ENCODE measurements at regions not wholly inside any gene's neighbourhood (a gene's known extent, or its start where the extent isn't known, plus 50 kb on each side); places are given as distances from the start of the nearest gene placed in this dataset.

DNA sequence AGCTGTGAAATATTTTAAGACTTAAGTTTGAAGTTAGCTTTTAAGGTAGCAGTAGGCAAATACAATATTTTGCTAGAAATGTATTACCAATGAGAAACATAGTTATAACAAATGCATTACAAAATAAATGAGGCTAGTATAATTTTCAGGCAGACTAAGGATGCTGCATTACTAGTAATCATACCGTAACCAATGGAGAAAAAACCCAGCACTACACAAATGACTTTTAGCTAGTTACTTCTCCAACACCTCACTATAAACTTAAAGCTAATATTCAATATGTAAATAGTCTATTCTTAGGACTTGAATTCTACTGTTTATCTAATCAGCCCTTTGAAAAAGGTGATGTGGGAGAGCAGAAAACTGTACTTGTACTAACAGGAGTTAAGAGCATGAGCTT lies 285.3 kb upstream of the KLF14 start:
- H3K9me3 Mint-ChIP-seq: peaks cover 9% of the 10 kb centered on the region
- peaks cover 28% of the 10 kb centered on the region for H3K36me3 Mint-ChIP-seq (ENCODE audit: low read depth)
- no peak for ATAC-seq
- DNase-seq: no peak
- H3K27ac Mint-ChIP-seq: peak overlapping the region; percentile 66
- H3K27me3 Mint-ChIP-seq: no peaks in the 10 kb centered on the region
- H3K4me1 Mint-ChIP-seq: peaks cover 84% of the 10 kb centered on the region
- H3K4me3 Mint-ChIP-seq: no peak overlapping the region

DNA sequence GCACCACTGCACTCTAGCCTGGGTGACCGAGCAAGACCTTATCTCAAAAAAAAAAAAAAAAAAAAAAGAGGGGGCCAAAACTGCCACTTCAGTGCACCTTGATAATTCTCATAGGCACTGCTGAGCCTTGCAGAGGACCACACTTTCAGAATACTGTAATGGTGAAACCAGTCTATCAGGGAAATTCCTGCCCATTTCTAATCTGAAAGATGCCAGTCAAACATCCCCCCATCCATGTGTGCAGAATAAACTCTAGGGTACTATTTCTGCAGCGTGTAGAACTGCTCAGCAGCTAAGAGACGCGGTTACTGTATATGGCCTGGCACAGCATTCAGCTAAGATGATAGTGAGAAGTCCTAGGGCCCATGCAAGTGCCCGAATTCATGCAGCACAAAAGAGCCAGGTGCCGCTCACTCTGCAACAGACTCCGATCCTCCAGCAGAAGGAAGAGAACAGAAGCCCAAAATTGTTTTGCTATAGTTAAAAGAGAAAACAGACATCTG lies 286.8 kb upstream of the KLF14 start:
- Mint-ChIP-seq H3K27ac (peak overlapping the region; percentile 80), H3K4me1 (peaks cover 83% of the 10 kb centered on the region)

GRCh38 chr7:131021460-131021859 lies 287.5 kb upstream of the KLF14 start:
- H3K27ac Mint-ChIP-seq: peak overlapping the region; percentile 80
- peak; percentile 51 for ATAC-seq
- DNase-seq: no peak
- no peaks in the 10 kb centered on the region for H3K27me3 Mint-ChIP-seq
- H3K4me1 Mint-ChIP-seq: peaks cover 83% of the 10 kb centered on the region
- peaks cover 9% of the 10 kb centered on the region for H3K9me3 Mint-ChIP-seq
- H3K36me3 Mint-ChIP-seq (ENCODE audit: low read depth): peaks cover 32% of the 10 kb centered on the region
- peak overlapping the region; percentile 55 for H3K4me3 Mint-ChIP-seq

More for the DNA sequence above, 286.8 kb upstream of the KLF14 start:
- no peaks in the 10 kb centered on the region for H3K27me3 Mint-ChIP-seq
- H3K4me3 Mint-ChIP-seq: peak overlapping the region; percentile 55
- peaks cover 30% of the 10 kb centered on the region for H3K36me3 Mint-ChIP-seq (ENCODE audit: low read depth)
- DNase-seq (no peak), ATAC-seq (peak; percentile 47)
- H3K9me3 Mint-ChIP-seq: peaks cover 9% of the 10 kb centered on the region

- peaks cover 84% of the 10 kb centered on the region for H3K4me1 Mint-ChIP-seq
- ATAC-seq (peak; percentile 35), DNase-seq (no peak)
- peaks cover 32% of the 10 kb centered on the region for H3K36me3 Mint-ChIP-seq (ENCODE audit: low read depth)
- no peaks in the 10 kb centered on the region for H3K27me3 Mint-ChIP-seq
- H3K27ac Mint-ChIP-seq: peak overlapping the region; percentile 80
- H3K9me3 Mint-ChIP-seq: peaks cover 9% of the 10 kb centered on the region
- H3K4me3 Mint-ChIP-seq: peak overlapping the region; percentile 55
Measured at GRCh38 chr7:131021902-131022301, 287.9 kb upstream of the KLF14 start.

GRCh38 chr7:131026297-131027000 lies 292.4 kb upstream of the KLF14 start:
- H3K27me3 Mint-ChIP-seq: no peaks in the 10 kb centered on the region
- peaks cover 89% of the 10 kb centered on the region for H3K4me1 Mint-ChIP-seq
- peak overlapping the region; percentile 35 for H3K4me3 Mint-ChIP-seq
- H3K27ac Mint-ChIP-seq: peak overlapping the region; percentile 99
- DNase-seq (no peak), ATAC-seq (peak; percentile 38)
- H3K36me3 Mint-ChIP-seq (ENCODE audit: low read depth): peaks cover 44% of the 10 kb centered on the region
- peaks cover 16% of the 10 kb centered on the region for H3K9me3 Mint-ChIP-seq

GRCh38 chr7:131027287-131027773 lies 293.3 kb upstream of the KLF14 start:
- ATAC-seq (no peak), DNase-seq (peak; percentile 56)
- peak overlapping the region; percentile 99 for H3K27ac Mint-ChIP-seq
- peaks cover 91% of the 10 kb centered on the region for H3K4me1 Mint-ChIP-seq
- H3K36me3 Mint-ChIP-seq (ENCODE audit: low read depth): peaks cover 43% of the 10 kb centered on the region
- H3K4me3 Mint-ChIP-seq: peak overlapping the region; percentile 46
- H3K9me3 Mint-ChIP-seq: peaks cover 16% of the 10 kb centered on the region
- H3K27me3 Mint-ChIP-seq: no peaks in the 10 kb centered on the region

DNA sequence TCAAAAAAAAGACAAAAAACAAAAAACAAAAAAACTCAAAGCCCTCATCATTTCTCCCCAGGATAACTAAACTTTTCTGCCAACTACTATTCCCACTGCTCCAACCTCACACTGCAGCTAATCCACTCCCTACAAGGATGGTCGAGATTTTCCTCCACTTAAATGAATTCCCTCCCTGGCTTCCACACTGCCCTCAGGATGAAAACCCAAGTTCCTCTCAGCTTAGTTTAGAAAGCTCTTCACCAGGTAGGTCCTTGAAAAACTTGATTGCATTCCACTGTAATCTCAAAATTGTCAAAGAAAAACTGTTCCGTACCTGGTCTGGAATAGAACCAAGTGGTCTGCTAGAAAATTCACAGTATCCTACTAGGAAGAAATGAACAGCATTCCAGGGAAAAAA lies 294.3 kb upstream of the KLF14 start:
- H3K9me3 Mint-ChIP-seq: peaks cover 15% of the 10 kb centered on the region
- peaks cover 93% of the 10 kb centered on the region for H3K4me1 Mint-ChIP-seq
- H3K27me3 Mint-ChIP-seq: no peaks in the 10 kb centered on the region
- no peak for DNase-seq
- H3K27ac Mint-ChIP-seq: peak overlapping the region; percentile 99
- peaks cover 38% of the 10 kb centered on the region for H3K36me3 Mint-ChIP-seq (ENCODE audit: low read depth)
- no peak for ATAC-seq
- peak overlapping the region; percentile 9 for H3K4me3 Mint-ChIP-seq

DNA sequence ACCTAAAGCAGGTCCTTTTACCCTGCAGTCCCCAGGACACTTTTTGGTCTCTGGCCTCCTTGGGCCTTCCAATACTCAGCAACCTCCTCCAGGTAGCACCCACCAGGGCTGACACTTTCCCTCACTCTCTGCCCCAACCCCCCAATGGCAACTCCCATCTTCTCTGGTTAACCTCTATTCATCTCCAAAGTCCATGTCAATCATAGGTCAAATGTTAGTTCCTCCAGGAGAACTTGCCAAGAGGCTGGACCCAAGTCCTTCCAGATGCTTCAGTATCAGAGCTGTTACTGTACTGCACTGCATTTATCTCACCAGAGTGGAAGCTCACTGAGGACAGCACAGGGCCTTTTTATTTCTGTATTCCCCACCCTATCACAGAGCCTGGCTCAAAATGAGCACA lies 295.0 kb upstream of the KLF14 start:
- H3K27ac Mint-ChIP-seq: peak overlapping the region; percentile 99
- peaks cover 33% of the 10 kb centered on the region for H3K36me3 Mint-ChIP-seq (ENCODE audit: low read depth)
- H3K27me3 Mint-ChIP-seq: no peaks in the 10 kb centered on the region
- peaks cover 94% of the 10 kb centered on the region for H3K4me1 Mint-ChIP-seq
- no peak for ATAC-seq
- no peak overlapping the region for H3K4me3 Mint-ChIP-seq
- peaks cover 10% of the 10 kb centered on the region for H3K9me3 Mint-ChIP-seq
- no peak for DNase-seq

GRCh38 chr7:131031099-131031868 lies 296.4 kb upstream of the MKLN1 start:
- H3K27ac Mint-ChIP-seq: peak overlapping the region; percentile 99
- DNase-seq: no peak
- H3K9me3 Mint-ChIP-seq: peaks cover 7% of the 10 kb centered on the region
- peaks cover 95% of the 10 kb centered on the region for H3K4me1 Mint-ChIP-seq
- H3K36me3 Mint-ChIP-seq (ENCODE audit: low read depth): peaks cover 35% of the 10 kb centered on the region
- H3K27me3 Mint-ChIP-seq: no peaks in the 10 kb centered on the region
- peak overlapping the region; percentile 72 for H3K4me3 Mint-ChIP-seq
- ATAC-seq: peak; percentile 94

DNA sequence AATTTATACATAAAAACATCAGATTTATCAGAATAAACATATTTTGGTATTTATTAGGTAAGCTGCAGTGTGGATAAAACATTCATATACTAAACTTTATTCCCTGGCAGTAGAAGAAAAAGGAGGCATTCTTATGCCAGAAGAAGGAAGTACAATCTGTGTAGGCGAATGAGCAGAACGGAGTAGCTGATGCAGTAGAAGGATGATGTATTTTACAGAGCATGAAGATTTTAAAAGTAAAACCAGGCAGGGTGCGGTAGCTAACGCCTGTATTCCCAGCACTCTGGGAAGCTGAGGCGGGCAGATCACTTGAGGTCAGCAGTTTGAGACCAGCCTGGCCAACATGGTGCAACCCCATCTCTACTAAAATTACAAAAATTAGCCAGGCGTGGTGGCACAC lies 294.9 kb upstream of the MKLN1 start:
- Mint-ChIP-seq H3K36me3 (ENCODE audit: low read depth) (peaks cover 35% of the 10 kb centered on the region), H3K9me3 (peaks cover 7% of the 10 kb centered on the region), H3K27ac (peak overlapping the region; percentile 99), H3K4me1 (peaks cover 91% of the 10 kb centered on the region), H3K4me3 (no peak overlapping the region), H3K27me3 (no peaks in the 10 kb centered on the region)
- DNase-seq: no peak
- ATAC-seq: no peak

DNA sequence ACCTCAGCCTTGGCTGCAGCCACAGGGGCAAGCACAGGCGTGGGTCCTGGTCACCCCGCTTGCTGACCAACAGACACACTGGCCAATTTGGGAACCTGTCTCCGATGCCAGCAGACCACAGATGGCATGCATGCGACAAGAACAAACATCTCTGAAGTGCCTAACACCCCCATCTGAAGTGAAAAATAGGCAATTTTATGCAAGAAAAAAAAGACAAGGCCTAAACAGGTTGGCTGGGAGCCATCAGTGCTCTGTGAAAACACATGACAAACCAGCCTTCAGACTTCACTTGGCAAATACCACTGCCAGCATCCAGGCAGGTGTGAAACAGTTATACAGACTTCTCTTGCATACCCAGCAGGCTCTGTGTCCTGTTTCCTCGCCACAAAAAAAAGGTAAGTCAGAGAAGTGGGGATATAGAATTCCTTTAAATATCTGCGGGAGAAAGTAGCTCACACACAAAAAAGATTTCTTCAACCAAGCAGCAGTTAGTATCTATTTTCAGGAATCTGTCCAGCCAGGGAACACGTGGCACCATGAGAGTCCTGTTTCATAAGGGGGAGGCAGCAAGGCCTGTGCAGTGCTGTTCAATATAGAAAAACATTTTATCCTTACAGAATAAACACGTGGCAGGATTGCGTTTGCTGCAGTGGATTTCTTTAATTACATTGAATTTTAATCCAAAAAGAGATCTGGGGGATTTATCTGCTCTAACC lies 293.4 kb upstream of the MKLN1 start:
- H3K27me3 Mint-ChIP-seq: no peaks in the 10 kb centered on the region
- H3K27ac Mint-ChIP-seq: peak overlapping the region; percentile 61
- peaks cover 89% of the 10 kb centered on the region for H3K4me1 Mint-ChIP-seq
- H3K36me3 Mint-ChIP-seq (ENCODE audit: low read depth): peaks cover 27% of the 10 kb centered on the region
- ATAC-seq (no peak), DNase-seq (no peak)
- H3K4me3 Mint-ChIP-seq: no peak overlapping the region
- H3K9me3 Mint-ChIP-seq: peaks cover 1% of the 10 kb centered on the region

- no peak for ATAC-seq
- Mint-ChIP-seq H3K27ac (peak overlapping the region; percentile 67), H3K4me3 (no peak overlapping the region), H3K36me3 (ENCODE audit: low read depth) (peaks cover 18% of the 10 kb centered on the region), H3K27me3 (no peaks in the 10 kb centered on the region), H3K9me3 (no peaks in the 10 kb centered on the region), H3K4me1 (peaks cover 87% of the 10 kb centered on the region)
- DNase-seq: no peak
Measured at GRCh38 chr7:131035088-131035770, 292.4 kb upstream of the MKLN1 start.

- peaks cover 79% of the 10 kb centered on the region for H3K4me1 Mint-ChIP-seq
Measured at GRCh38 chr7:131038153-131038552, 289.5 kb upstream of the MKLN1 start.

DNA sequence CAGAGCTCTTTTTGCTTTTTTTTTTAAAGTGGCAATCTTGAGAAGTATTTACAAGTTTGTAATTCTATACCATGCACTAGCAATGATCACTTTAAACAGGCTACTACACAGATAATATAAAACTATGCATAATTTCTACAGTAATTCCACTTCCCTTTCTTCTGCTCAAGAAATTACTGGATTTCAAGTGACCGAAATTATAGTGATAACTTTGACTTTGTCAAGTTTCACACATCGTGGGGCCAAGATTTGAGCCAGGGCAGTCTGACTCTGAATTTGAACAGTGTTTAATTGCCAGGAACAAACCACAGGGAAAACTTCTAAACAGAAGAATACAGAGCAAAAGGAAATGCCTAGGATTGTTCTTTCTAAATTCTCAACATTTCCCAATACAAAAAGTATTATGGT lies 288.3 kb upstream of the MKLN1 start:
- Mint-ChIP-seq H3K27me3 (no peaks in the 10 kb centered on the region), H3K4me1 (peaks cover 69% of the 10 kb centered on the region), H3K36me3 (ENCODE audit: low read depth) (peaks cover 12% of the 10 kb centered on the region), H3K9me3 (no peaks in the 10 kb centered on the region), H3K4me3 (no peak overlapping the region), H3K27ac (peak overlapping the region; percentile 74)
- DNase-seq: no peak
- no peak for ATAC-seq

More at GRCh38 chr7:131038153-131038552, 289.5 kb upstream of the MKLN1 start:
- Mint-ChIP-seq H3K4me3 (no peak overlapping the region), H3K27me3 (no peaks in the 10 kb centered on the region), H3K9me3 (no peaks in the 10 kb centered on the region), H3K36me3 (ENCODE audit: low read depth) (peaks cover 11% of the 10 kb centered on the region), H3K27ac (peak overlapping the region; percentile 71)
- DNase-seq (no peak), ATAC-seq (no peak)
